Spinal cord (tissue), 9 donors: ENCODE measurements at regions not wholly inside any gene's neighbourhood (a gene's known extent, or its start where the extent isn't known, plus 50 kb on each side); places are given as distances from the start of the nearest gene placed in this dataset.

Source experiments
- DNase-seq, 6 donors: peaks; one replicate each; pipeline versions ENCODE4 v3.0.0 to v3.0.0-alpha.2; 2013 to 2015; ENCODE audit warnings: low spot score in 6 of 6, low read depth in 4 of 6
- H3K27ac ChIP-seq: one replicate; pipeline ENCODE4 v1.5.1; 2013; ENCODE audit warnings: low read depth, low read length, control low read depth
- H3K27me3 ChIP-seq: one replicate; pipeline ENCODE4 v1.6.1; 2013; ENCODE audit warnings: low read length; ENCODE audit not compliant: control insufficient read depth, insufficient read depth
- H3K36me3 ChIP-seq: one replicate; pipeline ENCODE4 v1.6.1; 2013; ENCODE audit warnings: low read length; ENCODE audit not compliant: control insufficient read depth, insufficient read depth
- H3K4me1 ChIP-seq: one replicate; pipeline ENCODE4 v1.6.1; 2013; ENCODE audit warnings: low read length; ENCODE audit not compliant: control insufficient read depth, insufficient read depth
- H3K4me3 ChIP-seq: one replicate; pipeline ENCODE4 v1.5.1; 2013; ENCODE audit warnings: low read depth, low read length, control low read depth
- H3K9me3 ChIP-seq: one replicate; pipeline ENCODE4 v1.6.1; 2013; ENCODE audit warnings: low read length; ENCODE audit not compliant: control insufficient read depth, insufficient read depth
- WGBS: methylation state at CpG from one replicate; pipeline ENCODE4 v1.1.5; 2013; ENCODE audit warnings: missing lambda C conversion rate; ENCODE audit not compliant: insufficient coverage; 5-methylcytosine and 5-hydroxymethylcytosine counted together
- donor health status: healthy.

DNA sequence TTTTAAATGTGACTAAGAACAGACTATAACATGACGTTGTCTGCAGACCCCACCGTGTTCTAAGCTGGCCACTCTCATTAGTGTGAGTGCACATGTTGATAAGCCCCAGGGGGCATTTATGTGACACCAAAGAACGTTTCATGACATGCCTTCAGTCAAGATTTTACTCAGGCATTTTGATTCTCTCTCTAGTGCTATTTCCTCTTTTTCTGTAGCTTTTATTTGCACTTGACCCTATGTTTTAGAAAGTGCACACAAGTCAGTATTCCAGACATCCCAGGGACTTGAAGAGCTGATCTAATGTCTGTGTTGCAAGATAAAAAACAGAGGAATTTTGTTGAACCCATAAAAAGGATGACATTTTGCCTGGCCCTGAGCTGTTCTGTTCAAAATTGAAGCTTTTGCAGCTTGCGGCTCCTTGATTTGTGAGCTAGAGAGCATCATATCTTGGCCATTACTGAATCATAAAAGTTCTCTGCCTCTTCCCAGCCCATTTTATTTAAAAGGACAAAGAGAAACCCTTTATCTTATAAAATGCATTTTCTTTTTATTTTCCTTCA, 80.9 kb upstream of the TYRP1 start:
- WGBS, result 56% methylated on average over 2 of the region's 4 CpGs

DNA sequence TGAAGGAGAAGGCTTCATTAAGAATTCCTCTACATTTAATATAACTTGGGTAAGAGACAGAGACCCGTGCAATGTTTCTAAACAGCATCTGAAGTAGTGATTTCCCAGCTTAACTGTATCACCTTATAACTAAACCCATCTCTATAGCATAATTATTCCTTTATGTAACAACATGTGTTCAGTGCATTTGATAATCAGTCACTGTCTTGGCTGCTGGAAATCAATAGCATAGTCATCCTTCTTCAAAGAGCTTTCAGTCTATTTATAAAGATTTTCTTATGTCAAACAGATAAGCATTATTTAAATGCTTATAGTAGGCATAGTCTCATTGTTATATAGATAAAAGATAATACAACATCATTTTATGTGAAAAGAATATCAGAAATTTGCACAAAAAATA, 80.1 kb upstream of the TYRP1 start:
- Histone ChIP-seq H3K27ac (no peak overlapping the region), H3K4me1 (no peaks in the 10 kb centered on the region), H3K4me3 (no peak overlapping the region), H3K36me3 (no peaks in the 10 kb centered on the region), H3K9me3 (no peaks in the 10 kb centered on the region), H3K27me3 (no peaks in the 10 kb centered on the region)
- WGBS, result no CpG with 5 or more reads among the region's 1 CpG
- DNase-seq, result no peak

More for the DNA sequence above, 80.9 kb upstream of the TYRP1 start:
- no peaks in the 10 kb centered on the region for H3K27me3 ChIP-seq
- H3K4me1 ChIP-seq, result no peaks in the 10 kb centered on the region
- H3K27ac ChIP-seq, result no peak overlapping the region
- DNase-seq, result peak in 2 of 6 donors; percentile 13 to 51
- H3K4me3 ChIP-seq, result no peak overlapping the region
- no peaks in the 10 kb centered on the region for H3K9me3 ChIP-seq
- H3K36me3 ChIP-seq, result no peaks in the 10 kb centered on the region

DNA sequence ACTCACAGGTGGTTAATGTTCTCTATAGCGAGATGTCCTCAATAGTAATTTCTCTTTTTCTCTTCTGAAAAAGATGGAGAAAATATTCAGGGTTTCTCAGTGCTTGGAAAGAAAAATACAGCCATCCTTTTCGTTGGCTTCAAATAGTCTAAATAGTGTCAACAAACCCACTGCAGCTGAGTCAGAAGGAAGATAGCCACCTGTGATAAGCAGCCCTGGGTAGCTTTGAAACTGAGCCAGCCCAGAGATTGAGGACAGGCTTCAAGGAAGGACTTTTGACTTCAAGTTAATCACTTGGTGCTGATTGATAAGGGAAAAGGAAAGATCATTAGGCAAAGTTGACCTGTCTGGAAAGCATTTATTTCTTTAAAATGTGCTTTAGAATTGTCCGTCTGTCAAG, 78.7 kb upstream of the TYRP1 start:
- Histone ChIP-seq H3K27ac (no peak overlapping the region), H3K4me1 (no peaks in the 10 kb centered on the region), H3K4me3 (no peak overlapping the region), H3K27me3 (no peaks in the 10 kb centered on the region), H3K9me3 (no peaks in the 10 kb centered on the region), H3K36me3 (no peaks in the 10 kb centered on the region)
- no peak for DNase-seq
- WGBS, result 100% methylated on average over 2 of the region's 3 CpGs

- H3K9me3 ChIP-seq, result no peaks in the 10 kb centered on the region
- H3K27me3 ChIP-seq, result no peaks in the 10 kb centered on the region
- no peak for DNase-seq
- no peaks in the 10 kb centered on the region for H3K4me1 ChIP-seq
- no peaks in the 10 kb centered on the region for H3K36me3 ChIP-seq
- H3K27ac ChIP-seq, result no peak overlapping the region
- WGBS, result 100% methylated on average over 1 of the region's 2 CpGs
- H3K4me3 ChIP-seq, result no peak overlapping the region
Measured at GRCh38 chr9:12618956-12619355, 74.2 kb upstream of the TYRP1 start.

- DNase-seq, result no peak
- WGBS, result 100% methylated on average over 1 of the region's 1 CpG
- Histone ChIP-seq H3K36me3 (no peaks in the 10 kb centered on the region), H3K4me3 (no peak overlapping the region), H3K27me3 (no peaks in the 10 kb centered on the region), H3K9me3 (no peaks in the 10 kb centered on the region), H3K4me1 (no peaks in the 10 kb centered on the region), H3K27ac (no peak overlapping the region)
Measured at GRCh38 chr9:12625844-12626243, 67.3 kb upstream of the TYRP1 start.

DNA sequence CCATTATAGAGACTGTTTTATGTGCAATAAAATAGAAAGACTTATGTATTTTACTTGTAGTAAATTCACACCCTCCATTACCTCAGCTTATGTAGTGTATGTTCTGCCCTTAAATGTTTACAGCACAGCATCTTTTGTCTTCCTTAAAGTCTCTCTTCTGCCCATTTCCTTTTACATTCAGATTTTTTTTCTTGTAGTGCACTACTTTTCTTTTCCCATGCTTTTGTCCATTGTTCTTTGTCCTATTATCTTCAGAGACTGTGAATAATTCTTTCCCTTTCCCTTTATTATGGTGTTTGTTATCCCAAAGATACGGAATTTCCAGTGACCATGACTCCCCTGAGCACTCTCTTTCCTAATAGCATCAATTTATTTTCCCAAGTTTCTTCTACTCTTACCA, 66.1 kb upstream of the TYRP1 start:
- no peaks in the 10 kb centered on the region for H3K4me1 ChIP-seq
- DNase-seq, result no peak
- no peaks in the 10 kb centered on the region for H3K27me3 ChIP-seq
- H3K27ac ChIP-seq, result no peak overlapping the region
- WGBS, result no CpG with 5 or more reads among the region's 1 CpG
- H3K4me3 ChIP-seq, result no peak overlapping the region
- no peaks in the 10 kb centered on the region for H3K9me3 ChIP-seq
- no peaks in the 10 kb centered on the region for H3K36me3 ChIP-seq

DNA sequence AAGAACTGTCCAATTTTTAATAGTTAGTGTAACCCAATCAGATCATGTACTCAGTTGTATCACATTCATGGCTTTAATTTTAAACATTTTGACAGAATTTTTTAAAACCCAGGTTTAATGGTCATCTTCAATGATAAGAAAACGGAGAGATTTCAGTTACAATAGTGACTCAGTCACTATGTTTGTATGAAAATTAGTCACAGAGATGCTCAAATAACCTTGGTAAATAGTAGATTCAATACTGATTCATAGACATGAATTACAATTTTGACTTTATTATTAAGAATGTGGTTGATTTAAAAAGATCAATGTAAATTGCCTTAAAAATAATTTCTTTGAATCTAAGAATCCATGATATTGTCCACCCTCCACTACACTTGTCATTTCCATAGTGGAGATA, 64.6 kb upstream of the TYRP1 start:
- Histone ChIP-seq H3K4me1 (no peaks in the 10 kb centered on the region), H3K27me3 (no peaks in the 10 kb centered on the region)
- WGBS, result no CpG with 5 or more reads among the region's 1 CpG

DNA sequence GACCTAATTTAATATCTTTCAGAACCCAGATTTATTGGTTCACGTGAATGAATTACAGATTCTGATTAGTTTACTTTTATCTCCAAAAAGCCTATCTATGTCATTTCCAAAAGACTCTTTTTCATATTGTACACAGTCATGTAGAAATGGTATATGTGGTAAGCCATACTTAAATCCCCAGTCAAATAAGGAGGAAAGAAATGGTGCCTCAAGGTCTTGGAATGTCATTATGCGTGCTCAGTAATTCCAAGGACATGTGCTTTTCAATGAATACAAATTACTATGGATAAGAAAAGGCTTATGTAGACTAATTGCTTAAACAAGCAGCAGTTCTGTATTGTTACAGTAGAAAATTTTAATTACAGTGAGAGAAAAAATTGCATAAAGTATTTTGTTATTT, 64.1 kb upstream of the TYRP1 start:
- Histone ChIP-seq H3K4me3 (no peak overlapping the region), H3K27ac (no peak overlapping the region), H3K4me1 (no peaks in the 10 kb centered on the region), H3K36me3 (no peaks in the 10 kb centered on the region), H3K9me3 (no peaks in the 10 kb centered on the region), H3K27me3 (no peaks in the 10 kb centered on the region)
- DNase-seq, result peak in 1 of 6 donors; percentile 23
- no CpG with 5 or more reads among the region's 2 CpGs for WGBS

More for the DNA sequence above, 64.6 kb upstream of the TYRP1 start:
- Histone ChIP-seq H3K36me3 (no peaks in the 10 kb centered on the region), H3K9me3 (no peaks in the 10 kb centered on the region), H3K27ac (no peak overlapping the region), H3K4me3 (no peak overlapping the region)
- DNase-seq, result no peak

DNA sequence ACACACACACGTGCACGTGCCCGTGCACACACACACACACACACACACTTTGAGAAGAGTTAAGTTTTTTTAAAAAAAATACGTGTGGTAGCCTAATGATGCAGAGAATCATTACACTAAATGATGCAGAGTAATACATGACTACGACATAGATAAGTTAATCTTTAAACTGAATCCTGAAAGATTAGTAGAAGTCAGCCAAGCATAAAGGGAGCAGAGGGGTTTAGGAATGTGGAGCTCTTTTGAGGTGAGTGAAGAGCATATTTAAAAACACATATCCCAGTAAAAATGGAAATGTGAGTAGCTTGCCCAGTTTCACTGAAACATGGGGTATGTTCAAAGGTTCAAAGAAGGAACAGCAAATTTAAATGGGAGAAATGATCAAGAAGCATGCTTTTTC, 61.3 kb upstream of the TYRP1 start:
- Histone ChIP-seq H3K27me3 (no peaks in the 10 kb centered on the region), H3K27ac (no peak overlapping the region), H3K36me3 (no peaks in the 10 kb centered on the region), H3K9me3 (no peaks in the 10 kb centered on the region), H3K4me1 (no peaks in the 10 kb centered on the region), H3K4me3 (no peak overlapping the region)
- no CpG with 5 or more reads among the region's 5 CpGs for WGBS
- no peak for DNase-seq

DNA sequence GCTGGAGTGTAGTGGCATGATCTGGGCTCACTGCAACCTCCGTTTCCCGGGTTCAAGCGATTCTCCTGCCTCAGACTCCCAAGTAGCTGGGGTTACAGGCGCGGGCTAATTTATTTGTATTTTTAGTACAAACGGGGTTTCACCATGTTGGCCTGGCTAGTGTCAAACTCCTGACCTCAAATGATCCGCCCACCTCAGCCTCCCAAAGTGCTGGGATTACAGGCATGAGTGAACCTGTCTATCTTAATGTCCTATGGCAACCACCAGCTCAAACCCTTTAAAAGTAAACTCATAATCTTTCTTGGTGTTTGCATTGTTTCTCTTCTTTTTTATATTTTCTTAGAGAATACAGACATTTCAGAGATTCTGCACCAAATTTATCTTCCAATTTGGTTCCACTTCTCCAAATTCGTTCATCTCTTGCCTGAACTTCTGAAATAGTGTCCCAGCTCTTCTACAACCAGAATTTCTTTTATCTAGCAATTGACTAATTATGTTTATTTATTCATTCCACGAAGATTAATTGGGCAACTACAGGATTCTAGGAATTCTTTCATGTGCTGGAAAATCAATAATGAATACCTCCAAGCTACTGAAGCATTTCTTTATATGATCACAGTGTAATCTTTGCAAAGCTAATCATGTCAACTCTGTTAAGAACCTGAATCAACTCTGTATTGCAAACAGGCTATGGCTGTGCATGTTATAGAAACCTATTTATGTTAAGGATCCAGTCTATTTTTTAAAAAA, 60.0 kb upstream of the TYRP1 start:
- 90% methylated on average over 3 of the region's 9 CpGs for WGBS

More for the DNA sequence above, 60.0 kb upstream of the TYRP1 start:
- H3K4me1 ChIP-seq, result no peaks in the 10 kb centered on the region
- H3K27ac ChIP-seq, result no peak overlapping the region
- no peak for DNase-seq
- H3K36me3 ChIP-seq, result no peaks in the 10 kb centered on the region
- H3K4me3 ChIP-seq, result no peak overlapping the region
- no peaks in the 10 kb centered on the region for H3K27me3 ChIP-seq
- no peaks in the 10 kb centered on the region for H3K9me3 ChIP-seq
